ENCODE measurements at regions not wholly inside any gene's neighbourhood (a gene's known extent, or its start where the extent isn't known, plus 50 kb on each side); places are given as distances from the start of the nearest gene placed in this dataset.
A peak's percentile ranks its signal among the peaks of the same experiment; 100 is the strongest.
"Not testable (repeated sequence)": the region's sequence is repeated elsewhere in the genome, so short reads cannot be mapped to it uniquely, and the experiment has no call there.

DNA sequence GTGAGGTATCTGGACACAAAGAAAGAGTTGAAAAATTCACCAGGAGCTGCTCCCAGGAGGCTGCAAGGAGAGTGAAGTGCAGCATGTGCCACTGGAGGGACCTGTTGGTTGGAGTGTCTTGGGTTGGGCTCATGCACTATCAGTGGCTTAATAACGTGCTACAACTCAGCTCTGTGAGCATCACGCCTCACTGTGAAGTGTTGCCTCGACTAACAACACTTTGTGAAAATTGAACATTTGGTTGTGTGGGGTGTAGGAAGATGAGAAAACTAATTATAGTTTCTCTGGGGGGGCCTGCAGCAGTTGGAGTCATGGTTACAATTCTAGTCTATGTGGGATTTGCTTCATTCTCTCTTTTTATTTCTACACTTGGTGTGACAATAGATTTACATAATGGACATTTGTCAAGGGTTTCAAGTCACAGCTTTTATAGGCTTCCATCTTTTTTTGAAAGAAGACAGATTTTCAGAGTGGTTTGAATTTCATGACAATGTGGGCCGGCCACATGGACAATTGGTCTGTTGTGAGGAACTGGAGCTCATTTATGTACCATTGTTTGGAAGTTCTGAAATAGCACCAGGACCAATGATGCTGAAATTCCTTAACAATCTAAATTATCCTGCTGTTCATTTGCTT, 121.3 kb downstream of the RAMP3 start:
- TF ChIP-seq EZH2 (IDR thresholded peaks at IDR 0.05) (no peak), EZH2phosphoT487 (IDR thresholded peaks at IDR 0.05) (no peak)
- TF ChIP-seq, protein P1, sequence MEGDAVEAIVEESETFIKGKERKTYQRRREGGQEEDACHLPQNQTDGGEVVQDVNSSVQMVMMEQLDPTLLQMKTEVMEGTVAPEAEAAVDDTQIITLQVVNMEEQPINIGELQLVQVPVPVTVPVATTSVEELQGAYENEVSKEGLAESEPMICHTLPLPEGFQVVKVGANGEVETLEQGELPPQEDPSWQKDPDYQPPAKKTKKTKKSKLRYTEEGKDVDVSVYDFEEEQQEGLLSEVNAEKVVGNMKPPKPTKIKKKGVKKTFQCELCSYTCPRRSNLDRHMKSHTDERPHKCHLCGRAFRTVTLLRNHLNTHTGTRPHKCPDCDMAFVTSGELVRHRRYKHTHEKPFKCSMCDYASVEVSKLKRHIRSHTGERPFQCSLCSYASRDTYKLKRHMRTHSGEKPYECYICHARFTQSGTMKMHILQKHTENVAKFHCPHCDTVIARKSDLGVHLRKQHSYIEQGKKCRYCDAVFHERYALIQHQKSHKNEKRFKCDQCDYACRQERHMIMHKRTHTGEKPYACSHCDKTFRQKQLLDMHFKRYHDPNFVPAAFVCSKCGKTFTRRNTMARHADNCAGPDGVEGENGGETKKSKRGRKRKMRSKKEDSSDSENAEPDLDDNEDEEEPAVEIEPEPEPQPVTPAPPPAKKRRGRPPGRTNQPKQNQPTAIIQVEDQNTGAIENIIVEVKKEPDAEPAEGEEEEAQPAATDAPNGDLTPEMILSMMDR (IDR thresholded peaks at IDR 0.05), result no peak
- H3K4me3 ChIP-seq, result no peak overlapping the region
- H3K27ac Mint-ChIP-seq, result no peak overlapping the region

GRCh38 chr7:45289611-45290010, 132.0 kb downstream of the RAMP3 start:
- DNase-seq (ENCODE audit: low spot score); H3K36me3 Mint-ChIP-seq; H3K4me3 Mint-ChIP-seq; H2AFZ ChIP-seq (replicated peaks); H3K79me2 ChIP-seq (ENCODE audit: low read depth); H3K27me3 Mint-ChIP-seq (ENCODE audit: insufficient read depth, low read depth); H3F3A ChIP-seq (ENCODE audit: low read depth); H3K9ac ChIP-seq; H3K4me3 ChIP-seq; H3K27ac ChIP-seq; H3K4me2 ChIP-seq; H3K27ac Mint-ChIP-seq; H3K36me3 ChIP-seq; H3K27me3 ChIP-seq; H4K20me1 ChIP-seq (ENCODE audit: low read depth); H3K4me1 ChIP-seq: not testable (repeated sequence)
- H3K4me1 Mint-ChIP-seq, result peaks cover 11% of the 10 kb centered on the region
- peaks cover 16% of the 10 kb centered on the region for H3K9me3 ChIP-seq (ENCODE audit: low read depth)
- H3K9me3 Mint-ChIP-seq, result peaks cover 18% of the 10 kb centered on the region

More for the DNA sequence above, 121.3 kb downstream of the RAMP3 start:
- Histone ChIP-seq H3K9me3 (ENCODE audit: low read depth) (no peaks in the 10 kb centered on the region), H3K27ac (no peak overlapping the region), H3K4me1 (no peaks in the 10 kb centered on the region), H3K4me2 (no peak overlapping the region), H3F3A (ENCODE audit: low read depth) (no peaks in the 10 kb centered on the region), H3K79me2 (ENCODE audit: low read depth) (no peaks in the 10 kb centered on the region), H3K27me3 (peaks cover 10% of the 10 kb centered on the region), H3K9ac (no peak overlapping the region), H2AFZ (replicated peaks) (no peak overlapping the region), H4K20me1 (ENCODE audit: low read depth) (no peaks in the 10 kb centered on the region), H3K36me3 (no peaks in the 10 kb centered on the region)
- no peak for DNase-seq (ENCODE audit: low spot score)
- Mint-ChIP-seq H3K27me3 (ENCODE audit: insufficient read depth, low read depth) (peaks cover 2% of the 10 kb centered on the region), H3K4me1 (no peaks in the 10 kb centered on the region), H3K36me3 (no peaks in the 10 kb centered on the region), H3K4me3 (no peak overlapping the region), H3K9me3 (no peaks in the 10 kb centered on the region)

GRCh38 chr7:45290880-45291279, 133.3 kb downstream of the RAMP3 start:
- Histone ChIP-seq H3K36me3 (no peaks in the 10 kb centered on the region), H3F3A (ENCODE audit: low read depth) (no peaks in the 10 kb centered on the region), H3K27ac (no peak overlapping the region), H3K9ac (no peak overlapping the region), H4K20me1 (ENCODE audit: low read depth) (no peaks in the 10 kb centered on the region), H3K4me2 (no peak overlapping the region), H3K27me3 (no peaks in the 10 kb centered on the region), H3K4me1 (no peaks in the 10 kb centered on the region), H3K9me3 (ENCODE audit: low read depth) (peaks cover 16% of the 10 kb centered on the region), H2AFZ (replicated peaks) (no peak overlapping the region), H3K4me3 (no peak overlapping the region), H3K79me2 (ENCODE audit: low read depth) (no peaks in the 10 kb centered on the region)
- Mint-ChIP-seq H3K9me3 (peaks cover 20% of the 10 kb centered on the region), H3K27me3 (ENCODE audit: insufficient read depth, low read depth) (peaks cover under 1% of the 10 kb centered on the region), H3K27ac (no peak overlapping the region), H3K4me1 (peaks cover 11% of the 10 kb centered on the region), H3K4me3 (no peak overlapping the region), H3K36me3 (no peaks in the 10 kb centered on the region)
- DNase-seq (ENCODE audit: low spot score), result no peak
- TF ChIP-seq EZH2phosphoT487 (IDR thresholded peaks at IDR 0.05), result no peak
- TF ChIP-seq, protein P1 (IDR thresholded peaks at IDR 0.05), result no peak
- TF ChIP-seq EZH2 (IDR thresholded peaks at IDR 0.05), result no peak

DNA sequence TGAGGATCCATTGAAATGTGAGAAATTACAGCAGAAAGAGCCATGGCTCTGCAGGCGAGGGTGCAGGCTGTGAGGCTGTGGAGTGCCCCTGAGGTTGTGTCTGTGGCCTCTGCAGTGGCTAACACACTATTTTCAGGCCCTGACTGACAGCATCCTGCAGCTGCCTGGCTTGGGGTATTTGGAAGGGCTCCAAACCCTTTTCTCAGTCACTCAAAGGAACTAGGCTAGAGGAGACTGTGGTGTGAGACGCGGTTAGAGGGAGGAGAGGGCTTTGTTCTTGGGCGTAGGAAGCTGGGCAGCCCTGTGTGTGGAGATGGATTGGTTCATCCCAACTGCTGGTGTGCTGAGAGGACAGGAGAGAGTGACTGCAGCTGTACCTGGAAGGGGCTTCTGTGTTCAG, 134.9 kb downstream of the RAMP3 start:
- peak overlapping the region; percentile 26 for H2AFZ ChIP-seq (replicated peaks)
- Mint-ChIP-seq H3K27me3 (ENCODE audit: insufficient read depth, low read depth) (peaks cover 6% of the 10 kb centered on the region), H3K9me3 (peaks cover 18% of the 10 kb centered on the region), H3K4me3 (peak overlapping the region; percentile 6), H3K4me1 (peaks cover 11% of the 10 kb centered on the region), H3K36me3 (no peaks in the 10 kb centered on the region), H3K27ac (no peak overlapping the region)
- H3K36me3 ChIP-seq, result no peaks in the 10 kb centered on the region
- no peaks in the 10 kb centered on the region for H3K4me1 ChIP-seq
- H3K4me3 ChIP-seq, result no peak overlapping the region
- H3K27me3 ChIP-seq, result no peaks in the 10 kb centered on the region
- no peak overlapping the region for H3K4me2 ChIP-seq
- H3K9me3 ChIP-seq (ENCODE audit: low read depth), result peaks cover 16% of the 10 kb centered on the region
- no peak overlapping the region for H3K27ac ChIP-seq
- H3F3A ChIP-seq (ENCODE audit: low read depth), result no peaks in the 10 kb centered on the region
- no peak for TF ChIP-seq EZH2 (IDR thresholded peaks at IDR 0.05)
- TF ChIP-seq, protein P1 (IDR thresholded peaks at IDR 0.05), result no peak
- TF ChIP-seq EZH2phosphoT487 (IDR thresholded peaks at IDR 0.05), result no peak
- H4K20me1 ChIP-seq (ENCODE audit: low read depth), result no peaks in the 10 kb centered on the region
- no peak for DNase-seq (ENCODE audit: low spot score)
- H3K9ac ChIP-seq, result no peak overlapping the region
- H3K79me2 ChIP-seq (ENCODE audit: low read depth), result no peaks in the 10 kb centered on the region

All from neural progenitor cell (in vitro differentiated cells).